NCI-H2081 (cell line): ENCODE measurements at regions not wholly inside any gene's neighbourhood (a gene's known extent, or its start where the extent isn't known, plus 50 kb on each side); places are given as distances from the start of the nearest gene placed in this dataset.

Experiments used
- DNase-seq, 2 experiments: peaks; one replicate each; lab custom pipeline; 2025; lab: John Stamatoyannopoulos, UW

DNA sequence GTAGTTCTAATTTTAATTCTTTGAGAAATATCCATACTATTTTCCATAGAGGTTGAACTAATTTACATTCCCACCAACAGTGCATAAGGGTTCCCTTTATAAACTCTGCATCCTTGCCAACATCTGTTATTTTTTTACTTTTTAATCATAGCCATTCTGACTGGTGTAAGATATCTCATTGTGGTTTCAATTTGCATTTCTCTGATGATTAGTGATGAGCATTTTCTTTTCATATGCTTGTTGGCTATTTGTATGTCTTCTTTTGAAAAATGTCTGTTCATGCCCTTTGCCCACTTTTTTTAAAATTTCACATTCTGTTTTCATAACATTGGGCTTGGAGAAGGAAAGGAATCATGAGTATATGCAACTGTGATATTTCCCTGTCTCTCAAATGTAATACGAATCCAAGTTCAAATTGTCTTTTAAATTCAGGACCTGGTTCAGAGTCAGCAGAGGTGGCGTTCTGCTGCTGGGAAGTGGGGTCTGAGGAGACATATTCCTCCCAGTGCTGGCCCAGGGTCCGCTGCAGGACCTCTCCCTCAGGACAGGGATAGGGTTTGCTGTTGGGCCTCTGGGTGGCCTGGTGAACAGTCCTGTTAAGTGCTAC is 81.2 kb upstream of the ETV6 start:
- DNase-seq, result no peak

DNA sequence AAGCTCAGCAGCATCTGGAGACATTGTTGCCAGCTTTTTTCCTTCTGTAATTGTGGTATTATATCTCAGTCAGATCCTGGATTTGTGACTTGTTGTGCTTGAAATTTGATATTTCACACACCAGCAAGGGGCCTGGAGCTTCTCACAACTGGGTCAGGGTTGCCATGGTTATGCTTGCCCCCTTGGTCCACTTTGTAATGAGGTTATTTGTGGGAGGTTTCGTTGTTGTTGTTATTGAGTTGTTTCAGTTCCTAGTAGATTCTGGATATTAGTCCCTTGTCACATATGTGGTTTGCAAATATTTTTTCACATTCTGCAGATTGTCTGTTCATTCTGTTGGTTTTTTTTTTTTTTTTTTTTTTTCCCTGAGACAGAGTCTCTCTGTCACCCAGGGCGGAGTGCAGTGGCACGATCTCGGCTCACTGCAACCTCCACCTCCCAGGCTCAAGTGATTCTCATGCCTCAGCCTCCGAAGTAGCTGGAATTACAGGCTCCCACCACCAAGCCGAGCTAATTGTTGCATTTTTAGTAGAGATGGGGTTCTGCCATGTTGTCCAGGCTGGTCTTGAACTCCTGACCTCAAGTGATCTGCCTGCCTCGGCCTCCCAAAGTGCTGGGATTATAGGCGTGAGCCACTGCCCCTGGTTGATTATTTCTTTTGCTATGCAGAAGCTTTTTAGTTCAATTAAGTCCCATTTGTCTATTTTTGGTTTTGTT is 80.6 kb upstream of the ETV6 start:
- DNase-seq, result no peak

DNA sequence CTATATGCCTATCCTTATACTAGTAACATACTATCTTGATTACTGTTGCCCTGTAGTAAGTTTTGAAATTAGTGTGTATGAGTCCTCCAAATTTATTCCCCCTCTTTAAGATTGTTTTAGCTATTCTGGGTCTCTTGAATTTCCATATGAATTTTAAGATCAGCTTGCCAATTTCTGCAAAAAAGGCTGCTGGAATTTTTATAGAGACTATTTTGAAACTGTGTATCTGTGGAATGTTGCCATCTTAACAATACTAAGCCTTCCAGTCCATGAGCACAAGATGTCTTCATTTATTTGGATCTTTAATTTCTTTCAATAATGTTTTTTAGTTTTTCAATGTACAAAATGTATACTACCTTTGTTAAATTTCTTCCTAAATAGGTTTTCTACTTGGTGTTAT is 79.8 kb upstream of the ETV6 start:
- no peak for DNase-seq

DNA sequence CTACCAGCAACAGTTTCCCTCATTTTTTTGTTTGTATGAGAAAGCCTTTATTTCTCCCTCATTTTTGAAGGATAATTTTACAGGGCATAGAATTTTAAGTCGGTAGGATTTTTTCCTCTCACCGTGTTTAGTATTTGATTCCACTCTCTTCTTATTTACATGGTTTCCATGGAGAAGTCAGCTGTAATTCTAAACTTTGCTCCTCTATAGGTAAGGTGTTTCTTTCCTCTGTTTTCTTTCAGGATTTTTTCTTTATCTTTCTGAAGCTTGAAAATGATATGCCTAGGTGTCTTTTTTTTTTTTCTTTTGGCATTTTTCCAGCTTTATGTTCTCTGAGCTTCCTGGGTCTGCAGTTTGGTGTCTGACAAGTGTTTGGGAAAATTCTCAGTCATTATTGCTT is 75.6 kb upstream of the ETV6 start:
- DNase-seq, result no peak

DNA sequence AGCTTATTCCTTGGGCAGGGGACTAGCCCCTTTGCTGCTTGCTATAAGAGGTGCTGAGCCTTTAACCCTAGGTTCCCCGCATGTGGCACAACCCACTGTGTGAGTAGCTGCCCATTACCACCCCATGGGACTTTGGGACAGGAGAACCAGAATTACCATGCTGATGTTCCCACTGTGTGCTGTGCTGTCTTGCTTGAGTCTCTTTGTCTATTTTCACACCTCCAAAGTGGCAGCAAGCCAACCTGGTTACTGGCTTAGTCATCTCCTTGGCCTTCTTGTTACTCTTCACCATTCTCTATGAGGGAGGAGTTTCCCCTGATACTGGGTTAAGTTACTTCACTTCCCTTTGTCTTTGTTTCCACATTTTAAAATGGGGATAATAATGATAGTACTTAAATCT is 73.4 kb upstream of the ETV6 start:
- no peak for DNase-seq

DNA sequence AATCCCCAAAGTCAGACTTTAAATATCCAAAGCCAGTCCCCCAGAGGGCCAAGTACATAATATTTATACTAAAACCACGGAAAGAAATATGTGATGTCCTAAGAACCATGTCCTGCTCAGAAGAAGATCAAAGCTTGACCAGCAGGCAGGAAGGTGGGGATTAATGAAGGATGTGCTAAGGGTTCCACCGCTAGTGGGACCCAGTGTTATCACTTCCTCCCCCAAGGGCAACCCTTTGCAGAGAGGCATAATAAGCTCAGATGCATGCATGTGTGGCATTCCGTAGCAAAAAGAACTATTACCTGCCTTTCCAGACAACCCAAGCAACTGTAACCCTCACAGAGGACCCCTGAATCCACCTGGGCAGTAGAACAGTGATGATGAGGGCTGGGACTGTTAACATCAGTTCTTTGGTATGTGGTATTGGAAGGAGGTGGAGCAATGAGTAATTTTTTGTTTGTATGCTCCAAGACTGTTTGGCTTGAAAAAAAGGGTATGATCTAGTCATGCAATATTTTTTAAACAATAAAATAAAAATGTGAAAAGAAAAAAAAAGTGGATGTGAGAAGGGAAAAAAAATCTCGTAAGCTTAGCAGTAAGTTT is 71.7 kb upstream of the ETV6 start:
- no peak for DNase-seq

DNA sequence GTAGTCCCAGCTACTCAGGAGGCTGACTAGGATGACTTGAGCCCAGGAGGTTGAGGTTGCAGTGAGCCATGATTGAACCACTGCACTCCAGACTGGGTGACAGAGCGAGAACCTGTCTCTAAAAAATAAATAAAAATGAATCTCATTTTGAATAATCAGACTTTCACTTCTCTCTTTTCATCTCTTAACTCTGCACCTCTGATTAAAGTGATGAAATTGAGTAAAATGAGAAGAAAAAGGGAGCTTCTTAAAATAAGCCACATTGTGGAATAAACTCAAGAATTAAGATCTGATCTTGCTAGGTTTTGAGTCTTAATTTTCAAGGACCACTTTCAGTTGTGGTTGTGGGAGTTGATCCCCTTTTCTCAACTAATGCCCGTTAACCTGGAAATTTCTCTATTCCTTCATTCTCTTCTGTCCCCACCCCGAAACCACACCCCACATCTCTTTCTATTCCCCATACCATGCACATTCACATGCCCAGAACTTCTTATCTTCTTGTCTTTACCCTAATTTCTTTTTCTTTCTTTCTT is 70.9 kb upstream of the ETV6 start:
- DNase-seq, result no peak

DNA sequence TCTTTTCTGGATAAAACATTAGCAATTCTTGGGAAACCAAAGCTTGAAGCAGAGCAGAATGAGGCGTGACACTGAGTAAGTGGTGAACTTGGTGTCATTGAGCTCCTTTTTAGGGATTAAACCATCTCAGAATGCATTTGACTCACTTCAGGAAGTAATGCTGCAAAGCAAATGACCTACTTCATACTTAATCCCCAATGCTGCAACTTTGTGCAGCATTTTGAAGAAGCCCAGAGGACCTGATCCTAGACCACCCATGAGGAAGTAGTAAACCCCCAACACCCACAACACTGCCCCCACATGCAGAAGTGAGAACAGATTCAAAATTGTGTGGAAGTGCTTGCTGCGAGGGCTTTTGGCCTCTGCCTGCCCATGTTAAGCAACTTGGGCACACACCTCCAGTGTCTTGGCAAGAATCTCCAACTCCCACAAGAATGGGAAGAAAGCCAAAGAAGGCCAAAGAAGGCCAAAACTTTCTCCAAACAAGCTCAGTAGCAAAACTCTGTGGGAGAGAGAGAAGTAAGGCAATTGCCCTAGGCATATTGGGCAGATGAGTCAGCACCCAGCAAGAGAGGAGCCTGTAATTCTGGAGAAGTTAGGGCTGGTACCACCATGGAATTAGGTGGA is 69.2 kb upstream of the ETV6 start:
- DNase-seq, result no peak

DNA sequence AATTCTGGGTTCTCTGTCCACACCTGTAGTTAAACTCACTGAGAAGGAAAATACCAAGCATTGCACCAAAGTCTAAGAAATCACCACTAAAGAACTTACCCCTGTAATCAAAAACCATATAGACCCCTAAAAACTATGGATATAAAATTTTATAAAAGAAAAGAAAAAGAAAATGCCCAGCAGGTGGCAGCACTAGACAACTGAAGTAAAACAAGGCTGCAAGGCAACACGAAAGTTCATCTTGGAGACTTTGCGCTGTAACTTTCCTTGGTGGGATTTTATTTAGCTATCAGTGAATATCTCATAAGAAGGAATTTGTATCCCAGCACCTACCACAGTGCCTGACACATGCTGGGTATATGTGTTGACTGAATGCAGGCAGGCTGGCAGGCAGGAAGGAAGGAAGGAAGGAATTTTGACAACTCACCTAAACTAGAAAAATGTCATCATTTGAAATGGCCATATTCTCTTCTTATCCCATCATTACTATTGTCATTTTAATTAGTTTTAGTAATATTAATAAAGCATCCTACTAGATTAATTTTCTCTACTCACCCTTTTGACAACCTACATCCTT is 68.2 kb upstream of the ETV6 start:
- DNase-seq, result peak; percentile 60 to 71

DNA sequence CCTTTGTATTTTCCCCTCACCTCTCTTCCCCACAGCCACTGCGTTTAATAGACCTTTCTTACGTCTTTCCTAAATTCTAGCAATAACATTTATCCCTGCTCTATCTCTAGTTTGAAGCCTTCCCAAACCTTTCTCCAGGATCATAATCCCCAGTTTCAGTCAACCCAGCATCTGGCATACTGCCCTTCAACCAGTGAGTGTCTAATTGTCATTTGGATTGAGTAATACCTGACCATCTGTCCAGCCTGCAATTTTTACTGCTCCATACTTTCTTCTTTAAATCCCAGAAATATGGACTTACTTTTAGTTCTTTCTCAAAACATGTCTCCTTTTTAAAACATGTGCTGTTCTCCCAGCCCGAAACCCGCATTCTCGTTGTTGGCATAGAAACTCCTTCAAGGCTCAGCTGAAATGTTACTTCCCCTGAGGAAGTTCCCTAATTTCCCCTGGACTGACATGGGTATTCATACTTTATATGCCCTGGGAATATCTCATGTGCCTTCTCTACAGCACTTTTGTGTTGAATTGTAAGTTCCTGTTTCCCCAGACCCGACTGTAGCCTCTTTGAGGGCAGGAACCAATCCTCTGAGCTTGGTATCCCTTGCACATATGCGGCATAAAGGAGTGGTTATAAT is 65.1 kb upstream of the ETV6 start:
- no peak for DNase-seq

DNA sequence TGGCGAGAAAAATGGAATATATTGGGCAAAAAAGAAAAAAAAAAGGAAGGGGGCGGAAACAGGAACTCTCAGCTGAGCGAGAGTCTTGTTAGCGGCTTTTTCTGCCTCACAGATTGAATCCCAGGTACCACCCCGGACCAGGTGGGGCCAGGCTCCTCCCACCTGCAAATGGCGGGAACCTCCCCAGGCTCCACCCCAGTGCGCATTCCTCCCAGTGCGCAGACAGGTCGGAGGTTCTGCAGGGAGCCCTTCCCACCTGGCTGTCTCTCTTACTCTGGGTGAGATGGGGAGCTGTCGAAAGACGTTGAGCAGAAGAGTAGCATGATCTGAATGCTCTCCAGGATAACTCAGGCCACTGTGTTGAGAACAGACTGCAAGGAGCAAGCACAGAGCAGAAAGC is 57.0 kb upstream of the ETV6 start:
- DNase-seq, result no peak

DNA sequence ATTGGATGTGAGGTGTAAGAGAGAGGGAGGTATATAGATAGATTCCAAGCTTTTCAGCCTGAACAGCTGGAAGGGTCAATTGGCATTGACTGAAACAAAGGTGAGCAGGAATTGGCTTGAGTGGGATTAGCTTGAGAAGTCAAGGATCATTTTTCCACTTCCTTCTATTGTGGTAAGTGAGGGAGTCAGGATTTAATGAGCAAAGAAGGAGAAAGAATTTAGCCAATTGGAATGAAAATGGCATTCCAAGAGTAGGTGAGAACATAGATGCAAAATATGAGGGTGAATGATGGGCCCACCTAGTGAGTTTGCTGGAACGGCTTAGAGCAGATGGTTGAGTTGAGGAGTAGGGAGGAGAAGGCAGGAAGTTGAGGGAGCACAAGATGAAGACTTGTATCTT is 56.5 kb upstream of the ETV6 start:
- DNase-seq, result no peak

DNA sequence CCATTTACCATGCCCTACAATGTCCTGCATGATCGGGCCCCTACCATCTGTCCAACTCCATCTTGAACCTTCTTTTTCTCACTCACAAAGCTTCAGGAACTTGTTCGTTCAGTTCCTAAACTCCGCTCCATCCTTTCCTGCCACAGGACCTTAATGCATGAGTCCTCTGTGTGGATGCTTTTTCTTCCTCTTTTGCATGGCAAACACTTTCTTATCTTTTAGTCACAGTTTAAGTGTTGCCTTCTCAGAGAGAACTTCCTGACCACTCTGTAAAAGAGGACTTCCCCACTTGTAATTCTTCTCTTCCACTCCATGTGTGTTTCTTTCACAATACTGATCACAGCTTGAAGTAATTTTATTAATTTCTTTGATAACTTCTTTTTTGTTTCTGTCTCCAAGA is 54.4 kb upstream of the ETV6 start:
- no peak for DNase-seq

DNA sequence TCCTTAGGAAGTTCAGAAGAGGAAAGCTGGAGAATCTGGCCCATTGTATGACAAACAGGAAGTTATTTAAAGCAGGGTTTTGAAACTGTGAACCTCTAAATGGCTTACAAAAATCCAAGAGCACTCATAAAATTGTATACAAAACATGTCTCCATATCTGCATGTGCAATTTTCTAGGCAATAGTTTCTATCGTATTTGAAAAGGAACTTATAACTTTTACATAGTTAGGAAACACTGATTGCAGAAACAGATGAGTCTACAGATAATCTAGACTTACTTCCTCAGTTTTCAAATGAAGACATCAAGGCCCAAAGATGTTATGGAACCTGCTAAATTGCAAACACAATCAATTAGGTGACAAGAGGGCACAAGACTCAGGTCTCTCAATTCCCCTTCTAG is 53.3 kb upstream of the ETV6 start:
- no peak for DNase-seq

DNA sequence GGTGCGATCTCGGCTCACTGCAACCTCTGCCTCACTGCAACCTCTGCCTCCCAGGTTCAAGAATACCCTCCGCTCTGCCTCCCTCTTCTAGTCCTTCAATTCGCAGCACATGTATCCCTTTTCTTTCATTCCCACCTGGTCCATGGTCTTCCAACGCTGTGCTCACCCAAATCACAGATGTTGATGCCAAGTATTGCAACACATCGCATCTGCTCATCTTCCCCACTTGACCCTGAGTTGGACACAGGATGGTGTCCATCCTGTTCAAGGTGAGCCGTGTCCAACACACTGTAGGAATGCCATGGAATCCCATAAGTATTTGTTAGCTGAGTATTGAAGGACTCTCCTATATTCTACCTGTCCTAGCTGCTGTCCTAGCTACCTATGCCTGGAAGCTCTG is 50.6 kb upstream of the ETV6 start:
- DNase-seq, result no peak
